CD14-positive monocyte (primary cell): ENCODE measurements at regions not wholly inside any gene's neighbourhood (a gene's known extent, or its start where the extent isn't known, plus 50 kb on each side); places are given as distances from the start of the nearest gene placed in this dataset.

ENCODE experiments used
- DNase-seq, 3 donors: peaks; one replicate each; pipeline ENCODE4 v3.0.0-alpha.2; 2011 to 2022
- H2AFZ ChIP-seq: 2 replicates; pipeline ENCODE4 v1.6.0; 2012; ENCODE audit warnings: mild to moderate bottlenecking, low read depth, low read length, inconsistent platforms; ENCODE audit not compliant: insufficient read depth, poor library complexity, severe bottlenecking
- H3K27ac ChIP-seq, 2 donors: 1 replicate in 1 of 2; 2 replicates in 1 of 2; pipeline ENCODE4 v1.5.1; 2012 to 2013; ENCODE audit warnings: low read length in 2 of 2, control low read depth in 1 of 2, inconsistent platforms in 1 of 2, low read depth in 1 of 2, mild to moderate bottlenecking in 1 of 2
- H3K27me3 ChIP-seq, 2 donors: one replicate each; pipeline versions ENCODE4 v1.6.0 to v1.6.1; 2011 to 2013; ENCODE audit warnings: low read length in 2 of 2; ENCODE audit not compliant: control insufficient read depth in 2 of 2, insufficient read depth in 2 of 2
- H3K36me3 ChIP-seq, 2 donors: replicated peaks in 1 of 2; 1 replicate in 1 of 2; 2 replicates in 1 of 2; pipeline versions ENCODE4 v1.5.1 to v1.6.1; 2012 to 2013; ENCODE audit warnings: low read length in 2 of 2, control low read depth in 1 of 2, inconsistent platforms in 1 of 2, mild to moderate bottlenecking in 1 of 2; ENCODE audit not compliant: insufficient read depth in 2 of 2, control insufficient read depth in 1 of 2
- H3K4me1 ChIP-seq, 2 donors: 1 replicate in 1 of 2; 2 replicates in 1 of 2; pipeline versions ENCODE4 v1.5.1 to v1.6.1; 2012 to 2013; ENCODE audit warnings: low read length in 2 of 2, control low read depth in 1 of 2, inconsistent platforms in 1 of 2, mild to moderate bottlenecking in 1 of 2, moderate library complexity in 1 of 2; ENCODE audit not compliant: insufficient read depth in 2 of 2, control insufficient read depth in 1 of 2
- H3K4me2 ChIP-seq: replicated peaks from 2 replicates; pipeline ENCODE3; 2012; ENCODE audit warnings: low read length, moderate library complexity, mild to moderate bottlenecking; ENCODE audit not compliant: poor library complexity, severe bottlenecking; ENCODE audit errors: extremely low read depth
- H3K4me3 ChIP-seq, 3 experiments: fragments of 200-600 bp in 1 of 3; sonication (generic) in 1 of 3; replicated peaks in 1 of 3; 1 replicate in 2 of 3; 2 replicates in 1 of 3; pipeline ENCODE4 v1.5.1; 2011 to 2013; ENCODE audit warnings: low read length in 3 of 3, mild to moderate bottlenecking in 3 of 3, control low read depth in 2 of 3, low read depth in 2 of 3, inconsistent platforms in 1 of 3, moderate library complexity in 1 of 3
- H3K79me2 ChIP-seq: 2 replicates; pipeline ENCODE4 v1.6.0; 2012; ENCODE audit warnings: mild to moderate bottlenecking, control low read depth, inconsistent platforms, low read length, moderate library complexity; ENCODE audit not compliant: insufficient read depth
- H3K9ac ChIP-seq: 2 replicates; pipeline ENCODE4 v1.6.0; 2017; ENCODE audit warnings: low read length, mild to moderate bottlenecking; ENCODE audit not compliant: insufficient read depth, poor library complexity, severe bottlenecking
- H3K9me3 ChIP-seq, 2 donors: replicated peaks in 1 of 2; 1 replicate in 1 of 2; 2 replicates in 1 of 2; pipeline versions ENCODE4 v1.5.1 to v1.6.1; 2012 to 2013; ENCODE audit warnings: low read length in 2 of 2, control low read depth in 1 of 2; ENCODE audit not compliant: control insufficient read depth in 1 of 2, insufficient read depth in 1 of 2
- H4K20me1 ChIP-seq: 2 replicates; pipeline ENCODE4 v1.6.0; 2012; ENCODE audit warnings: mild to moderate bottlenecking, low read length, control low read depth, moderate library complexity; ENCODE audit not compliant: insufficient read depth
- H3K27ac Mint-ChIP-seq, 7 donors: one replicate each; pipeline ENCODE4 v1.8.0; 2020; ENCODE audit warnings: mild to moderate bottlenecking in 7 of 7, mixed read lengths in 7 of 7, moderate library complexity in 6 of 7, inconsistent platforms in 2 of 7
- H3K27me3 Mint-ChIP-seq, 3 donors: one replicate each; pipeline ENCODE4 v1.8.0; 2021 to 2022; ENCODE audit warnings: low read depth in 3 of 3, mild to moderate bottlenecking in 3 of 3, mixed read lengths in 3 of 3, moderate library complexity in 3 of 3, inconsistent platforms in 1 of 3
- H3K36me3 Mint-ChIP-seq, 2 donors: one replicate each; pipeline ENCODE4 v1.8.0; 2020; ENCODE audit warnings: mixed read lengths in 2 of 2, inconsistent platforms in 1 of 2, mild to moderate bottlenecking in 1 of 2
- H3K4me1 Mint-ChIP-seq: one replicate; pipeline ENCODE4 v1.8.0; 2020; ENCODE audit warnings: mild to moderate bottlenecking, mixed read lengths
- H3K4me3 Mint-ChIP-seq, 2 donors: one replicate each; pipeline ENCODE4 v1.8.0; 2020; ENCODE audit warnings: mild to moderate bottlenecking in 2 of 2, mixed read lengths in 2 of 2, moderate library complexity in 1 of 2
- H3K9me3 Mint-ChIP-seq, 7 donors: one replicate each; pipeline ENCODE4 v1.8.0; 2020 to 2022; ENCODE audit warnings: mixed read lengths in 7 of 7, mild to moderate bottlenecking in 6 of 7, moderate library complexity in 6 of 7, inconsistent platforms in 2 of 7
- CTCF ChIP-seq: fragments of 200-600 bp; IDR thresholded peaks from one replicate; pipeline ENCODE4 v1.8.0; 2022; ENCODE audit warnings: antibody characterized with exemption, mild to moderate bottlenecking
- WGBS: methylation state at CpG from one replicate; pipeline ENCODE4 v1.1.5; 2013; ENCODE audit warnings: missing lambda C conversion rate; ENCODE audit not compliant: insufficient coverage; 5-methylcytosine and 5-hydroxymethylcytosine counted together
- intact Hi-C, 2 donors: fragments of 100-400 bp; cut with micrococcal nuclease; formaldehyde crosslinking; loops; one replicate each; pipeline versions ENCODE4 v1.15.0 to v1.15.1; 2023

- Histone ChIP-seq H3K27ac (no peak overlapping the region), H3K27me3 (no peaks in the 10 kb centered on the region), H3K4me1 (peaks cover 7 to 8% of the 10 kb centered on the region in 2 donors), H3K36me3 (no peaks in the 10 kb centered on the region), H3K4me3 (no peak overlapping the region), H3K4me2 (no peak overlapping the region), H2AFZ (peak overlapping the region; percentile 33), H4K20me1 (no peaks in the 10 kb centered on the region), H3K9ac (no peak overlapping the region), H3K79me2 (no peaks in the 10 kb centered on the region), H3K9me3 (no peaks in the 10 kb centered on the region)
- no peak for TF ChIP-seq CTCF
- 90% methylated on average over 2 of the region's 2 CpGs for WGBS
- H3K27ac Mint-ChIP-seq, result peak overlapping the region in 1 of 7 donors; percentile 59
- H3K4me3 Mint-ChIP-seq, result no peak overlapping the region
- peaks cover 0 to 4% (median 0%) of the 10 kb centered on the region in 7 donors for H3K9me3 Mint-ChIP-seq
- intact Hi-C loops, result no loop called here
- DNase-seq, result no peak
- no peaks in the 10 kb centered on the region for H3K36me3 Mint-ChIP-seq
- peaks cover 8% of the 10 kb centered on the region for H3K4me1 Mint-ChIP-seq
- peaks cover 1 to 5% (median 3%) of the 10 kb centered on the region in 3 donors for H3K27me3 Mint-ChIP-seq
Observed at GRCh38 chr2:42861321-42861720, 68.9 kb upstream of the HAAO start.

DNA sequence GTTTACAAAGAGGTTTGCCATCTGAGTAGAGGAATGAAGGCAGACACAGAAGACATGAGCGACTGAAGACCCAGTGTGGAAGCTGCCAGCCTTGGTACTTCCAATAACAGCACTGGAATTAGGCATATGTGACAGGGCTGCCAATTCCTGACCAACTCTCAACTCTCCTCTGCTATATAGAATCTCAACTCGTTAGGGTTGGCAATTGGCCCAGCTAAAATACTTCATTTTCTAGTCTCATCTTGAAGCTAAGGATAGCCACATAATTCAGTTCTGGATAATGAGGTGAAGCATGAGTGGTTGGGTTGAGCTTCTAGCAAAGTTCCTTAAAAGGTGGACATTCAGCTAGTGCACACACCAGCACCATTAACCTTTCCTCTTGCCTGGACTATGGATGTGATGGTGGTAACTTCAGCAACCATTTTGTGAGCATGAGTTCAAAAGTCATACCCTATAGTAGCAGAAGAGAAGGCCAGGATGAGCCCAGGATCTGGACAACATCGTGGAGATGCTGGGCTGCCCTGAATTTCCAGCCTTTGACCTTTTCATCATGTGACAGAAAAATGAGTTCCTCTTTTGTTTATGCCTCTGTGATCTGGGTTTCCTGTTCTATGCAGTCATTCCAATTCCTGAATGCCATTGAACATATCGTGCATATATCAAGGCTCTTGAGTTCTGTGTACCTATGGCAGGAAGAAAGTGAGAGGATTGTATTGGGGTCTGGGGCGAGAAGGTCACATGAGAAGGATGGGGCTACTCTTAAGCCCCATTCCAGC, 68.1 kb upstream of the HAAO start:
- intact Hi-C loops, result no loop called here
- H3K4me1 Mint-ChIP-seq, result peaks cover 8% of the 10 kb centered on the region
- H3K27me3 Mint-ChIP-seq, result peaks cover 1 to 5% (median 5%) of the 10 kb centered on the region in 3 donors
- Histone ChIP-seq H3K4me1 (peaks cover 7 to 8% of the 10 kb centered on the region in 2 donors), H3K79me2 (no peaks in the 10 kb centered on the region), H2AFZ (peak overlapping the region; percentile 57), H4K20me1 (no peaks in the 10 kb centered on the region), H3K4me3 (peak overlapping the region in 1 of 3 experiments; percentile 36), H3K9me3 (no peaks in the 10 kb centered on the region), H3K27me3 (no peaks in the 10 kb centered on the region), H3K36me3 (no peaks in the 10 kb centered on the region), H3K4me2 (peak overlapping the region; percentile 9), H3K9ac (no peak overlapping the region), H3K27ac (no peak overlapping the region)
- H3K4me3 Mint-ChIP-seq, result no peak overlapping the region
- H3K9me3 Mint-ChIP-seq, result peaks cover 0 to 4% (median 0%) of the 10 kb centered on the region in 7 donors
- TF ChIP-seq CTCF, result no peak
- peak overlapping the region in 4 of 7 donors; percentile 6 to 38 (median 32) for H3K27ac Mint-ChIP-seq
- 50% methylated on average over 2 of the region's 5 CpGs for WGBS
- no peaks in the 10 kb centered on the region for H3K36me3 Mint-ChIP-seq
- DNase-seq, result peak in 2 of 3 donors; percentile 34 to 39
